ENCODE measurements at regions not wholly inside any gene's neighbourhood (a gene's known extent, or its start where the extent isn't known, plus 50 kb on each side); places are given as distances from the start of the nearest gene placed in this dataset.

- no peak for TF ChIP-seq CTCF (IDR thresholded peaks at IDR 0.05; ENCODE audit: insufficient read depth, low read depth, low read length)
- no peak for TF ChIP-seq EZH2 (IDR thresholded peaks at IDR 0.05; ENCODE audit: insufficient read depth, low read length)
Observed at GRCh38 chr4:124044330-124044729, 647.7 kb downstream of the SPRY1 start.
